A549 (cell line): ENCODE measurements at regions not wholly inside any gene's neighbourhood (a gene's known extent, or its start where the extent isn't known, plus 50 kb on each side); places are given as distances from the start of the nearest gene placed in this dataset.
"Not testable (repeated sequence)": the region's sequence is repeated elsewhere in the genome, so short reads cannot be mapped to it uniquely, and the experiment has no call there.

Experiments
- ATAC-seq, 2 experiments: fragments of 200-7000 bp in 1 of 2; fragments of >200 bp in 1 of 2; cut with Nextera tagmentation in 1 of 2; cut with Tn5 transposase in 1 of 2; 3 replicates each; pipeline versions ENCODE4 v1.8.0 to v1.9.1; 2018 to 2020; ENCODE audit warnings: mild to moderate bottlenecking in 1 of 2, moderate library complexity in 1 of 2
- CTCF ChIA-PET: fragments of 300-600 bp; sonication (Branson Sonifier 250); formaldehyde crosslinking; extraction: SDS; loops from one replicate; lab custom pipeline; 2021; ENCODE audit warnings: antibody characterized with exemption, inconsistent platforms; lab: Yijun Ruan, JAX
- POLR2A ChIA-PET: fragments of 350-600 bp; formaldehyde crosslinking; extraction: SDS; loops from one replicate; lab custom pipeline; 2021; ENCODE audit warnings: antibody characterized with exemption, inconsistent platforms; lab: Yijun Ruan, JAX
- DNase-seq, 2 experiments: peaks; one replicate each; pipeline versions ENCODE4 v3.0.0 to v3.0.0-alpha.2; 2011 to 2016; ENCODE audit warnings: low read depth in 1 of 2, low spot score in 1 of 2
- FAIRE-seq: peaks from 2 replicates; lab custom pipeline; 2011; peaks lifted over from hg19 to GRCh38; lab: Jason Lieb, UNC
- H3K27ac ChIP-seq, 2 experiments: fragments of >200 bp; sonication (Bioruptor Twin); formaldehyde crosslinking; 3 replicates each; pipeline ENCODE4 v1.5.1; 2016 to 2017
- H3K4me1 ChIP-seq: fragments of >200 bp; sonication (Bioruptor Twin); formaldehyde crosslinking; 3 replicates; pipeline ENCODE4 v1.6.1; 2016
- H3K4me2 ChIP-seq: fragments of >200 bp; sonication (Bioruptor Twin); formaldehyde crosslinking; 3 replicates; pipeline ENCODE4 v1.6.1; 2016
- H3K4me3 ChIP-seq: fragments of >200 bp; sonication (Bioruptor Twin); formaldehyde crosslinking; 3 replicates; pipeline ENCODE4 v1.5.1; 2016
- H3K9me3 ChIP-seq: fragments of >200 bp; sonication (Bioruptor Twin); formaldehyde crosslinking; 3 replicates; pipeline ENCODE4 v1.6.1; 2016
- BHLHE40 ChIP-seq: IDR thresholded peaks from 2 replicates; pipeline ENCODE4 v1.6.1; 2012; ENCODE audit warnings: low read depth, low read length, inconsistent platforms
- CBX2 ChIP-seq: fragments of 200-600 bp; sonication (generic); IDR thresholded peaks from 2 replicates; pipeline ENCODE4 v1.6.1; 2016; ENCODE audit warnings: low read depth, mild to moderate bottlenecking, borderline replicate concordance
- CBX8 ChIP-seq: fragments of 200-600 bp; sonication (generic); IDR thresholded peaks from 2 replicates; pipeline ENCODE4 v1.6.1; 2016
- CHD2 ChIP-seq: fragments of 150-350 bp; IDR thresholded peaks from 2 replicates; pipeline ENCODE4 v1.6.1; 2014; ENCODE audit warnings: low read length; ENCODE audit not compliant: partially characterized antibody
- CHD4 ChIP-seq: fragments of 200-600 bp; sonication (generic); IDR thresholded peaks from 2 replicates; pipeline ENCODE4 v1.6.1; 2016; ENCODE audit warnings: antibody characterized with exemption, mild to moderate bottlenecking, borderline replicate concordance
- FOSL2 ChIP-seq, 2 experiments: fragments of 450-650 bp in 1 of 2; fragments of >200 bp in 1 of 2; sonication (Bioruptor Twin) in 1 of 2; formaldehyde crosslinking; IDR thresholded peaks; 2 replicates each; pipeline versions ENCODE4 v1.5.0 to v1.6.1; 2016 to 2020; ENCODE audit warnings: mild to moderate bottlenecking in 1 of 2, moderate library complexity in 1 of 2
- FOXS1 ChIP-seq: fragments of 250-450 bp; sonication (Bioruptor Pico); IDR thresholded peaks from 2 replicates; pipeline ENCODE4 v1.5.0; 2020; ENCODE audit warnings: mild to moderate bottlenecking, moderate library complexity
- GATA3 ChIP-seq: IDR thresholded peaks from 2 replicates; pipeline ENCODE4 v1.6.1; 2012; ENCODE audit warnings: borderline replicate concordance
- JUNB ChIP-seq: fragments of >200 bp; sonication (Bioruptor Twin); formaldehyde crosslinking; IDR thresholded peaks from 2 replicates; pipeline ENCODE4 v1.6.1; 2016
- MAFK ChIP-seq: fragments of 450-650 bp; IDR thresholded peaks from 2 replicates; pipeline ENCODE4 v1.6.1; 2014; ENCODE audit not compliant: partially characterized antibody
- MYC ChIP-seq: IDR thresholded peaks from 2 replicates; pipeline ENCODE4 v1.6.1; 2012; ENCODE audit warnings: mild to moderate bottlenecking, inconsistent platforms, low read length, improper control_type of control experiment, borderline replicate concordance
- NFE2L2 ChIP-seq: fragments of 150-350 bp; conservative IDR thresholded peaks from 2 replicates; pipeline ENCODE4 v1.6.1; 2014; ENCODE audit warnings: low read length
- RAD21 ChIP-seq, 2 experiments: fragments of >200 bp in 1 of 2; sonication (Bioruptor Twin) in 1 of 2; formaldehyde crosslinking in 1 of 2; IDR thresholded peaks in 1 of 2; conservative IDR thresholded peaks in 1 of 2; 2 replicates in 1 of 2; 3 replicates in 1 of 2; pipeline ENCODE4 v1.6.1; 2012 to 2018; ENCODE audit warnings: inconsistent platforms in 1 of 2
- SMC3 ChIP-seq: fragments of >200 bp; sonication (Bioruptor Twin); formaldehyde crosslinking; IDR thresholded peaks from 3 replicates; pipeline ENCODE4 v1.6.1; 2018; ENCODE audit warnings: inconsistent platforms
- SREBF2 ChIP-seq: fragments of 450-650 bp; IDR thresholded peaks from 2 replicates; pipeline ENCODE4 v1.6.1; 2014; ENCODE audit warnings: mild to moderate bottlenecking, moderate library complexity
- ZSCAN20 ChIP-seq: fragments of 250-450 bp; sonication (Bioruptor Pico); IDR thresholded peaks from 2 replicates; pipeline ENCODE4 v1.8.0; 2022; ENCODE audit warnings: mild to moderate bottlenecking, moderate library complexity
- WGBS: methylation state at CpG from one replicate; pipeline ENCODE4 v1.1.6; 2017; ENCODE audit errors: missing lambda C conversion rate; 5-methylcytosine and 5-hydroxymethylcytosine counted together
- TF ChIP-seq, protein P1 (sequence below): IDR thresholded peaks from 2 replicates; pipeline ENCODE4 v1.6.1; 2012
- TF ChIP-seq, protein P2 (sequence below): IDR thresholded peaks from 2 replicates; pipeline ENCODE4 v1.6.1; 2012; ENCODE audit warnings: low read depth, borderline replicate concordance
- TF ChIP-seq, protein P3 (sequence below): fragments of >200 bp; sonication (Bioruptor Twin); formaldehyde crosslinking; IDR thresholded peaks from 3 replicates; pipeline ENCODE4 v1.5.1; 2016
- TF ChIP-seq, protein P4 (sequence below): fragments of 250-450 bp; sonication (Bioruptor Pico); IDR thresholded peaks from 2 replicates; pipeline ENCODE4 v1.5.0; 2021; ENCODE audit warnings: mild to moderate bottlenecking, moderate library complexity, borderline replicate concordance
- TF ChIP-seq, protein P5 (sequence below): fragments of 250-450 bp; sonication (Bioruptor Pico); IDR thresholded peaks from 2 replicates; pipeline ENCODE4 v1.5.0; 2020; ENCODE audit warnings: low read depth, mild to moderate bottlenecking, moderate library complexity
- TF ChIP-seq, protein P6 (sequence below): fragments of 150-350 bp; IDR thresholded peaks from 2 replicates; pipeline ENCODE4 v1.6.1; 2014; ENCODE audit warnings: low read depth, mild to moderate bottlenecking, low read length
- TF ChIP-seq, protein P7 (sequence below): fragments of >200 bp; sonication (Bioruptor Twin); formaldehyde crosslinking; IDR thresholded peaks from 2 replicates; pipeline ENCODE4 v1.6.1; 2016

DNA sequence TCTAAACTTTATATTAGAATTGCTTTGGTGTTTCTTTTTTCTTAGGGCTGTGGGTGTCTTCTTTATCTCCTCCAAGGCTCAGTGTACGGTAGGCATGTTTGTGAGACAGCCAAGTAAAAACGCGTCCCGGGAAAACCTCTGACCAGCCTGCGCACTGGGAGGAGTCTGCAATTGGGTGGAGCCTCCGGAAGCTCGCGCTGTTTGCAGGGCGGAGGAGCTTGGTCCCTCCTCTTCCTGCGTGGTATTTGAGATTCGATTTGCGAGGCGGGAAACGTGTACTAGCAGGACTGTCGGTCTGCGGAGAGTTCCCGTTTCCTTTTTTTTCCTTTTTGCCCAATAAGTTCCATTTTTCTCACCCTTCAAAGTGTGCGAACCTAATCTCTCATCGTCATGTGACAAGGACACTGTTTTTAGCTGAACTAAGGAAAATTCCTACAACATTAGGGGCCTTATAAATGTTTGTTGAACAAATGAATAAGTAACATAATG lies 182.1 kb upstream of the OTX2 start:
- WGBS: 70% methylated on average over 19 of the region's 19 CpGs
- Histone ChIP-seq H3K9me3 (no peaks in the 10 kb centered on the region), H3K27ac (no peak overlapping the region), H3K4me2 (no peak overlapping the region), H3K4me1 (peaks cover 12% of the 10 kb centered on the region), H3K4me3 (no peak overlapping the region)
- FAIRE-seq (no peak), ATAC-seq (no peak), DNase-seq (no peak)
- ChIA-PET POLR2A (no interaction called here), CTCF (no interaction called here)
- TF ChIP-seq CHD4 (no peak), SMC3 (no peak), NFE2L2 (no peak)

DNA sequence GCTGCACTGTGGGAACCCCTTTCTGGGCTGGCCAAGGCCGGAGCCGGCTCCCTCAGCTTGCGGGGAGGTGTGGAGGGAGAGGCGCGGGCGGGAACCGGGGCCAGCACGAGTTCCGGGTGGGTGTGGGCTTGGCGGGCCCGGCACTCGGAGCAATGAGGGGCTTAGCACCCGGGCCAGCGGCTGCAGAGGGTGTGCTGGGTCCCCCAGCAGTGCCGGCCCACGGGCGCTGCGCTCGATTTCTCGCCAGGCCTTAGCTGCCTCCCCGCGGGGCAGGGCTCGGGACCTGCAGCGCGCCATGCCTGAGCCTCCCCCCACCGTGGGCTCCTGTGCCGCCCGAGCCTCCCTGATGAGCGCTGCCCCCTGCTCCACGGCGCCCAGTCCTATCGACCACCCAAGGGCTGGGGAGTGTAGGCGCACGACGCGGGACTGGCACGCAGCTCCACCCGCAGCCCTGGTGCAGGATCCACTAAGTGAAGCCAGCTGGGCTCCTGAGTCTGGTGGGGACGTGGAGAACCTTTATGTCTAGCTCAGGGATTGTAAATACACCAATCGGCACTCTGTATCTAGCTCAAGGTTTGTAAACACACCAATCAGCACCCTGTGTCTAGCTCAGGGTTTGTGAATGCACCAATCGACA lies 180.8 kb upstream of the OTX2 start:
- H3K27ac ChIP-seq, H3K4me3 ChIP-seq, DNase-seq, FAIRE-seq, H3K9me3 ChIP-seq, ATAC-seq, H3K4me2 ChIP-seq, POLR2A ChIA-PET: not testable (repeated sequence)
- 86% methylated on average over 11 of the region's 41 CpGs for WGBS
- peaks cover 12% of the 10 kb centered on the region for H3K4me1 ChIP-seq
- CTCF ChIA-PET: interaction anchor here (1.1 kb wide), 1 partner anchor 23 kb away, joined by 4 read pairs; no protein-coding TSS in a partner anchor

DNA sequence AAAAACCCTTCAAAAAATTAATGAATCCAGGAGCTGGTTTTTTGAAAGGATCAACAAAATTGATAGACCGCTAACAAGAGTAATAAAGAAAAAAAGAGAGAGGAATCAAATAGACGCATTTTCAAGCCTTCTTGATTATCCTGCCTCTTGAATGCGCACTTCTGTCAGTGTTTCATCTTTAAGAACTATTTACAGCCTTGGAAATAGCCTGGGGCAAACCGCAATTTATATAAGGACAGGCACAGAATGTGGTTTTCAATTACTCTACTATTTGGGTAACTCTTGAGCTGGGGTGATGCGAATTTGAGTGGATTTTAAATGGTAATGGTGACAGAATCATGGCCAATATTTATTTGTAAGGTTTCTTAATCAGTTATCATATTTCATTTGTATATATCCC lies 179.1 kb upstream of the OTX2 start:
- no peak overlapping the region for H3K4me3 ChIP-seq
- no peak overlapping the region for H3K4me2 ChIP-seq
- H3K27ac ChIP-seq: no peak overlapping the region
- ATAC-seq (no peak), DNase-seq (no peak), FAIRE-seq (no peak)
- WGBS: 38% methylated on average over 5 of the region's 5 CpGs
- no peaks in the 10 kb centered on the region for H3K9me3 ChIP-seq
- CTCF ChIA-PET: interaction anchor here (1.0 kb wide), 1 partner anchor 12 kb away, joined by 3 read pairs; no protein-coding TSS in a partner anchor
- no peaks in the 10 kb centered on the region for H3K4me1 ChIP-seq
- POLR2A ChIA-PET: no interaction called here
- TF ChIP-seq CBX2: no peak
- TF ChIP-seq, protein P1, sequence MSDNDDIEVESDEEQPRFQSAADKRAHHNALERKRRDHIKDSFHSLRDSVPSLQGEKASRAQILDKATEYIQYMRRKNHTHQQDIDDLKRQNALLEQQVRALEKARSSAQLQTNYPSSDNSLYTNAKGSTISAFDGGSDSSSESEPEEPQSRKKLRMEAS: no peak
- no peak for TF ChIP-seq JUNB
- TF ChIP-seq, protein P2, sequence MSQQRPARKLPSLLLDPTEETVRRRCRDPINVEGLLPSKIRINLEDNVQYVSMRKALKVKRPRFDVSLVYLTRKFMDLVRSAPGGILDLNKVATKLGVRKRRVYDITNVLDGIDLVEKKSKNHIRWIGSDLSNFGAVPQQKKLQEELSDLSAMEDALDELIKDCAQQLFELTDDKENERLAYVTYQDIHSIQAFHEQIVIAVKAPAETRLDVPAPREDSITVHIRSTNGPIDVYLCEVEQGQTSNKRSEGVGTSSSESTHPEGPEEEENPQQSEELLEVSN: no peak
- no peak for TF ChIP-seq FOXS1
- no peak for TF ChIP-seq GATA3
- TF ChIP-seq CHD2: no peak
- TF ChIP-seq, protein P3, sequence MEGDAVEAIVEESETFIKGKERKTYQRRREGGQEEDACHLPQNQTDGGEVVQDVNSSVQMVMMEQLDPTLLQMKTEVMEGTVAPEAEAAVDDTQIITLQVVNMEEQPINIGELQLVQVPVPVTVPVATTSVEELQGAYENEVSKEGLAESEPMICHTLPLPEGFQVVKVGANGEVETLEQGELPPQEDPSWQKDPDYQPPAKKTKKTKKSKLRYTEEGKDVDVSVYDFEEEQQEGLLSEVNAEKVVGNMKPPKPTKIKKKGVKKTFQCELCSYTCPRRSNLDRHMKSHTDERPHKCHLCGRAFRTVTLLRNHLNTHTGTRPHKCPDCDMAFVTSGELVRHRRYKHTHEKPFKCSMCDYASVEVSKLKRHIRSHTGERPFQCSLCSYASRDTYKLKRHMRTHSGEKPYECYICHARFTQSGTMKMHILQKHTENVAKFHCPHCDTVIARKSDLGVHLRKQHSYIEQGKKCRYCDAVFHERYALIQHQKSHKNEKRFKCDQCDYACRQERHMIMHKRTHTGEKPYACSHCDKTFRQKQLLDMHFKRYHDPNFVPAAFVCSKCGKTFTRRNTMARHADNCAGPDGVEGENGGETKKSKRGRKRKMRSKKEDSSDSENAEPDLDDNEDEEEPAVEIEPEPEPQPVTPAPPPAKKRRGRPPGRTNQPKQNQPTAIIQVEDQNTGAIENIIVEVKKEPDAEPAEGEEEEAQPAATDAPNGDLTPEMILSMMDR: no peak
- no peak for TF ChIP-seq RAD21 (conservative IDR thresholded peaks at IDR 0.05 in 1 of 2, IDR thresholded peaks at IDR 0.05 in 1 of 2)
- TF ChIP-seq, protein P4, sequence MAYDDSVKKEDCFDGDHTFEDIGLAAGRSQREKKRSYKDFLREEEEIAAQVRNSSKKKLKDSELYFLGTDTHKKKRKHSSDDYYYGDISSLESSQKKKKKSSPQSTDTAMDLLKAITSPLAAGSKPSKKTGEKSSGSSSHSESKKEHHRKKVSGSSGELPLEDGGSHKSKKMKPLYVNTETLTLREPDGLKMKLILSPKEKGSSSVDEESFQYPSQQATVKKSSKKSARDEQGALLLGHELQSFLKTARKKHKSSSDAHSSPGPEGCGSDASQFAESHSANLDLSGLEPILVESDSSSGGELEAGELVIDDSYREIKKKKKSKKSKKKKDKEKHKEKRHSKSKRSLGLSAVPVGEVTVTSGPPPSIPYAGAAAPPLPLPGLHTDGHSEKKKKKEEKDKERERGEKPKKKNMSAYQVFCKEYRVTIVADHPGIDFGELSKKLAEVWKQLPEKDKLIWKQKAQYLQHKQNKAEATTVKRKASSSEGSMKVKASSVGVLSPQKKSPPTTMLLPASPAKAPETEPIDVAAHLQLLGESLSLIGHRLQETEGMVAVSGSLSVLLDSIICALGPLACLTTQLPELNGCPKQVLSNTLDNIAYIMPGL: no peak
- no peak for TF ChIP-seq FOSL2 (IDR thresholded peaks at IDR 0.05)
- no peak for TF ChIP-seq FOSL2 (CRISPR knock-in tag; IDR thresholded peaks at IDR 0.05)
- TF ChIP-seq, protein P5, sequence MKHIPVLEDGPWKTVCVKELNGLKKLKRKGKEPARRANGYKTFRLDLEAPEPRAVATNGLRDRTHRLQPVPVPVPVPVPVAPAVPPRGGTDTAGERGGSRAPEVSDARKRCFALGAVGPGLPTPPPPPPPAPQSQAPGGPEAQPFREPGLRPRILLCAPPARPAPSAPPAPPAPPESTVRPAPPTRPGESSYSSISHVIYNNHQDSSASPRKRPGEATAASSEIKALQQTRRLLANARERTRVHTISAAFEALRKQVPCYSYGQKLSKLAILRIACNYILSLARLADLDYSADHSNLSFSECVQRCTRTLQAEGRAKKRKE (CRISPR knock-in tag): no peak
- no peak for TF ChIP-seq BHLHE40
- no peak for TF ChIP-seq SREBF2
- no peak for TF ChIP-seq ZSCAN20 (CRISPR knock-in tag)
- TF ChIP-seq, protein P6, sequence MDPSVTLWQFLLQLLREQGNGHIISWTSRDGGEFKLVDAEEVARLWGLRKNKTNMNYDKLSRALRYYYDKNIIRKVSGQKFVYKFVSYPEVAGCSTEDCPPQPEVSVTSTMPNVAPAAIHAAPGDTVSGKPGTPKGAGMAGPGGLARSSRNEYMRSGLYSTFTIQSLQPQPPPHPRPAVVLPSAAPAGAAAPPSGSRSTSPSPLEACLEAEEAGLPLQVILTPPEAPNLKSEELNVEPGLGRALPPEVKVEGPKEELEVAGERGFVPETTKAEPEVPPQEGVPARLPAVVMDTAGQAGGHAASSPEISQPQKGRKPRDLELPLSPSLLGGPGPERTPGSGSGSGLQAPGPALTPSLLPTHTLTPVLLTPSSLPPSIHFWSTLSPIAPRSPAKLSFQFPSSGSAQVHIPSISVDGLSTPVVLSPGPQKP: no peak
- TF ChIP-seq MAFK: no peak
- no peak for TF ChIP-seq CBX8
- TF ChIP-seq MYC: no peak
- TF ChIP-seq, protein P7, sequence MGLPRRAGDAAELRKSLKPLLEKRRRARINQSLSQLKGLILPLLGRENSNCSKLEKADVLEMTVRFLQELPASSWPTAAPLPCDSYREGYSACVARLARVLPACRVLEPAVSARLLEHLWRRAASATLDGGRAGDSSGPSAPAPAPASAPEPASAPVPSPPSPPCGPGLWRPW: no peak
